Kidney glomerular epithelial cell (primary cell): ENCODE measurements at regions not wholly inside any gene's neighbourhood (a gene's known extent, or its start where the extent isn't known, plus 50 kb on each side); places are given as distances from the start of the nearest gene placed in this dataset.

Source experiments
- DNase-seq: peaks from one replicate; lab custom pipeline; 2025; lab: John Stamatoyannopoulos, UW

- DNase-seq = no peak
Measured at GRCh38 chr12:93944911-93945310, 203.5 kb upstream of the PLXNC1 start.

GRCh38 chr12:93946542-93947150, 201.7 kb upstream of the PLXNC1 start:
- DNase-seq = no peak

- DNase-seq = no peak
Measured at GRCh38 chr12:93947486-93947885, 200.9 kb upstream of the PLXNC1 start.

GRCh38 chr12:93950311-93950710, 198.1 kb upstream of the PLXNC1 start:
- no peak for DNase-seq

DNA sequence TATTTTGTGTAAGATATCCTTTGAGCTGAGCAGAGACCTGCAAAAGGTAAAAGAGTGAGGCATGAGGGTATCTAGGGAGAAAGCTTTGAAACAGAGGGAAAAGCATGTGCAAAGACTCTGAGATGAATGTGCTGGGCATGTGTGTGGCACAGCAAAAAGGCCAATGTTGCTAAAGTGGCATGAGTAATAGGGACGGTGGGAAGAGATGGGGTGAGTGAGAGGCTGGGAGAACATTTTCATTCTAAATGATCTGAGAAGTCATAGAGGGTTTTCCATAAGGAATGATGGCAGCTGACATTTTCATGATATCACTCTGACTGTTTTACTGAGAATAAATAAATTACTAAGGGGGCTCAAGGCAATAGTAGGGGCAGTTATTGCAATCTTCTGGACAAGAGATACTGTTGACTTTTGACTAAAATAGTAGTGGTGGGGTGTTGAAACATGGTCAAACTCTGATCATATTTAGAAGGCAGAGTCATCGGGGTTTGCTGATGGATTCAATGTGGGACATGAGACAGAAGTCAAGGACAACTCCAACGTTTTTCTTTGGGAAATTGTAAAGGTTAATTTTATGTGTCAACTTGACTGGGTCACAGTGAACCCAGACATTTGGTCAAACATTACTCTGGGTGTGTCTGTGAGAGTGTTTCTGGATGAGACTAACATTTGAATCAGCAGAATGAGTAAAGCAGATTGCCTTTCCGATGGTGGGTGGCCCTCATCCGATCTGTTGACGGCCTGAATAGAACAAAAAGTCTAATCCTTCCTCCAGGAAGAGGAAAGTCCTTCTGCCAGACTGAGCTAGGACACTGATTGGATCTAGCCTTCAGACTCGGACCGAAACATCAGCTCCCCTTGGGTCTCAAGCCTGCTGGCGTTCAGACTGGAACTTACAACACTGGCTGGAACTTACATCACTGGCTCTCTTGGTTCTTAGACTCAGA, 193.9 kb upstream of the PLXNC1 start:
- DNase-seq = no peak

DNA sequence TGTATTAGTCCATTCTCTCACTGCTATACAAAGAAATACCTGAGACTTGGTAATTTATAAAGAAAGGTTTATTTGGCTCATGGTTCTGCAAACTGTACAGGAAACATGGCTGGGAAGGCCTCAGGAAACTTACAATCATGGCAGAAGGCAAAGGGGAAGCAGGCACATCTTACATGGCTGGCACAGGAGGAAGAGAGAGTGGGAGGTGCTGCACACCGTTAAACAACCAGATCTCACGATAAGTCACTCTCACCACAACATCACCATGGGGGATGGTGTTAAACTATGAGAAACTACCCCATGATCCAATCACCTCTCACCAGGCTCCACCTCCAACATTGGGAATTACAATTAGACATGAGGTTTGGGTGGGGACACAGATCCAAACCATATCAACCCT, 191.8 kb upstream of the PLXNC1 start:
- DNase-seq = no peak

DNA sequence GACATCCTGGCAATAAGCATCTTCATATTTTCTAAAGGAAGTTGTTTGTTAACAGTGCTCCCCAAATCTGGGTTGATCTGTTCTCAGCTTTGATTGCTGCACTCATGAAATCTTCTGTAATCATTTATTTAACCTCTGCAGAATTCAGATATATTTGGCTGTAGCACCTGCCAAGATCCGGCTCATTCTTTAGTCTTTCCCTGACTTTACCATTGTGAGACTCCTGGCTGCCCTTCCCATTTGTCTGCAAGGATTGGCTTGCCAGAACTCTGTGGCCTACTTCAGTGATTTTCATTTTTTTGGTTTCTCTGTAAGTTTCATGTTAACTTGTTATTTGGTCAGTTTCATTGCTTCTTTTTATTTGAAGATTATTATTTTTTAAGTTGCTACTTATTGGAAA, 191.2 kb upstream of the PLXNC1 start:
- no peak for DNase-seq

GRCh38 chr12:93957870-93958269, 190.5 kb upstream of the PLXNC1 start:
- DNase-seq = no peak

GRCh38 chr12:93959657-93960056, 188.7 kb upstream of the PLXNC1 start:
- no peak for DNase-seq

DNA sequence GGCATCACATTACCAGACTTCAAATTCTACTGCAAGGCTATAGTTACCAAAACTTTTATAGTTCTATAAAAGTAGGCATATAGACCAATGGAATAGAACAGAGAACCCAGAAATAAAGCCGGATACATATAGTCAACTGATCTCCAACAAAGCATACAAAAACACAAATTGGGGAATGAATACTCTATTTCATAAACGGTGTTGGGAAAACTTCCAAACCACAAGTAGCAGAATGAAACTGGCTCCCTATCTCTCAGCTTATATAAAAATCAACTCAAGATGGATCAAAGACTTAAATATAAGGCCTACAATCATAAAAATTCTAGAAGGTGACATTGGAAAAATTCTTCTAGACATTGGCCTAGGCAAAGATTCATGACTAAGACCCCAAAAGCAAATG, 187.9 kb upstream of the PLXNC1 start:
- no peak for DNase-seq

DNA sequence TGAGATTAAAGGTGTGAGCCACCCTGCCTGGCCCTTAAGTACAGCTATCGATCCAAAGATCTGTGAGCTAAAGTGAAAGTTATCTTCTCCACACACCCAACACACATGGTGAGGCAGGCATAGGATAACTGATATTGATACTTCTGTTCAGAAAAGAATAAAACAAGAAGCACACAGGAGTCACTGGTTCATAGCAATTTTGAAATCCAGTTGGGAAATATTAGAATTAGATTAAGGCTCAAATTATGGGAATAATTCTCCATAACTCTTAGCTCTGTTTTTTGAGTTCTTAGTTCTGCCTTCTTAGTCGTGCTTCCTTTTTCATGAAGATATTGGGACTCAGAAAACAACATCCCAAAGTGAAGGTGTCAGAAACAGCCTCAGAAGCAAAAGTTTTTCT, 186.0 kb upstream of the PLXNC1 start:
- DNase-seq = no peak

- no peak for DNase-seq
Measured at GRCh38 chr12:93964936-93965335, 183.4 kb upstream of the PLXNC1 start.

GRCh38 chr12:93966516-93967133, 181.8 kb upstream of the PLXNC1 start:
- DNase-seq = no peak

- DNase-seq = no peak
Measured at GRCh38 chr12:93967454-93967853, 180.9 kb upstream of the PLXNC1 start.

GRCh38 chr12:93968536-93969285, 179.7 kb upstream of the PLXNC1 start:
- DNase-seq = no peak

GRCh38 chr12:93970900-93971688, 177.3 kb upstream of the PLXNC1 start:
- no peak for DNase-seq

DNA sequence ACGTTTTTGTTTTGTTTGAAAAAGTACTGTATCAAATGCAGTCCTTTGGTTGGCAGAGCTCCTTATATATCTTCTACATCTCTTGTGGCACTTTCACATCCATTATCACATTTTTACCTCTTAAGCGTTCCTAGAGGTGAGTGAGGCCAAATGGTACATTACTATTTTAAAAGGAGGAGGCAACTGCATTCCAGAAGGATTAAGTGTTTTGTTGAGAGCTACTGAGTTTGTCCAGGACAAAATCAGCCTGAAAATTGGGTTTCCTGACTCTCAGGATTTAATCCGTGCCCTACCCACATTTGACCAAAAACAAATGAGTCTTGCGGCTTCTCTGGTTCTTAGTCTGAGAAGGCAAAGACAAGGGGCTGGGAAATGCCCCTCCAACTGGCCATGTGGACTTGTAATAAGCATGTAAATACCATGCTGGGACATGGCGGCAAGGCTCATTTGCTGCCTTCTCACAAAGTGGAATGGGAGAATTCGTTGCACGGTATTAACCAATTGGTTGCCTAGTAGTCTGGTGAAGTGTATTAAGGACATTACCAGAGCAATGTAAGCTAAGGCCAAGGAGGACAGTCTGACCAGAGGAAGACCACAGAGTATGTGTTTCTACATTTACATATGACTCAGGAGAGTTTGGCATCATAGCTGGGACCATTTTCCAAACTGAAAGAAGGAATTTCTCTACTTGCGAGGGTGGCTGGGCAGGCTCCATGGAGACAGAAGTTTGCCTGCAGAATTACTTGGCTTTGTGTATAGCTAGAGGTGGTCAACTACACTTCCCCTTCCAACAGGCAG, 175.8 kb upstream of the PLXNC1 start:
- no peak for DNase-seq

DNA sequence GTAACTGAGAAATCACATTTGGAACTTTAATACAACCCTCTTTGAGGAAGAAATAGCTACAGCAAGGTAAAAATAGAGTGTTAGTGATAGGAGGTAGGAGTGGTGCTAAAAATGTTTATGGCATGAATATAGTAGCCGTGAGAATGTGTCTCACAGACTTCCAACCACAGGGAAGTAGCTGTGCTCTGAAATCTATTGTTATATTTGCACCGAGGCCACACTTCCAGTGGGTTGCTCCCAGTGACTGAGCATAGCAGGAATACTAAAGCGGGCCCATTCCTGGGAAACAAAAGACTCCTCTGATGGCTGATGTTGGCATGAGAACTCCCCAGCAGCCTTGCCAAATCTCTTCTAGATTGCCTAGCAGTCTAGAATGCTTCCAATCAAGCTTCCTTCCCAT, 174.1 kb upstream of the PLXNC1 start:
- DNase-seq = no peak

- DNase-seq = no peak
Measured at GRCh38 chr12:93976024-93976423, 172.4 kb upstream of the PLXNC1 start.

DNA sequence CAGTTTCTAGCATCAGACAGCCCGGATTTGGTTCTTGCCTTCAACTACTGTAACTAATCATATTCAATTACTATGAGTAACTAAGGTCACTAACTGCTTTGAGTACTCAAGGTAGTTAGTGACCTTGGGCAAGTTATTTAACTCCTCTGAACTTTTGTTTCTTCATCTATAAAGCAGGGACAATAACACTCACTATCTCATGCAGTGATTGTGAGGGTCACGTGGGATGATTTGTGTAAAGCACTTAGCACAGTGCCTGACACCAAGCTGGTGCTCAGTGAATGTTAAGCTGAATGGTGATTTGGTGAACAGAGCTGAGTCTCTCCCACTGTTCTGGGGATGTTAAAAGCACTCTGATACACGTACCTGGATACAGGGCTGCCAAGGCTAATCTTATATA, 171.3 kb upstream of the PLXNC1 start:
- no peak for DNase-seq

DNA sequence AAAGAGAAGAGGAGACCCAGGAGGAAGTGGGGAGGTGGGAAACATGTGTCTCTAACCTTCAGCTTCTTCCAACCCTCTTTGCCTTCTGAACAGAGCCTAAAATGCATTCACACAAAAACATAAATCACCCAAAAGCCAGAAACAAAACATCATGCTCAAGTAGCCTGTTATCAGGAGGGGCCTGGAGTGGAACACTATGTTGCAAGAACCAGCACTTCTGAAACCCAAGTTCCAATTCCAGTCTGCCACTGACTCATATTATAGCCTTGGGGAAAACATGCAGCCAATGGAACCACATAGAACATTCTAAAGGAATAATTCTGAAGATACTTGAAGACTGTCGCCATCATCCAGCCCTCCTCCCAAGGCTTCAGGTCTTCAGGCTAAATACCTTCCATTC, 169.8 kb upstream of the PLXNC1 start:
- no peak for DNase-seq
